Stimulated activated naive CD4-positive, alpha-beta T cell (primary cell): ENCODE measurements at regions not wholly inside any gene's neighbourhood (a gene's known extent, or its start where the extent isn't known, plus 50 kb on each side); places are given as distances from the start of the nearest gene placed in this dataset.

ENCODE experiments used
- DNase-seq, 6 experiments: peaks; one replicate each; lab custom pipeline; 2025; lab: John Stamatoyannopoulos, UW

- DNase-seq: no peak
These were observed 1080.5 kb downstream of the IGSF11 start for GRCh38 chr3:117954131-117954530.

GRCh38 chr3:117955196-117955595 lies 1079.5 kb downstream of the IGSF11 start:
- DNase-seq: no peak

GRCh38 chr3:117958027-117958426 lies 1076.6 kb downstream of the IGSF11 start:
- no peak for DNase-seq

- DNase-seq: no peak
These were observed 1071.9 kb downstream of the IGSF11 start for GRCh38 chr3:117962750-117963149.

- DNase-seq: no peak
These were observed 1070.8 kb downstream of the IGSF11 start for GRCh38 chr3:117963858-117964257.

- no peak for DNase-seq
These were observed 1069.8 kb downstream of the IGSF11 start for GRCh38 chr3:117964814-117965213.

- no peak for DNase-seq
These were observed 1057.0 kb downstream of the IGSF11 start for GRCh38 chr3:117977504-117978228.

- DNase-seq: no peak
These were observed 1055.2 kb downstream of the IGSF11 start for GRCh38 chr3:117979466-117979865.

GRCh38 chr3:117987256-117987655 lies 1047.4 kb downstream of the IGSF11 start:
- DNase-seq: no peak

- no peak for DNase-seq
These were observed 1044.7 kb downstream of the IGSF11 start for GRCh38 chr3:117989982-117990381.

GRCh38 chr3:117990627-117991026 lies 1044.0 kb downstream of the IGSF11 start:
- DNase-seq: no peak

GRCh38 chr3:117995842-117996437 lies 1038.7 kb downstream of the IGSF11 start:
- no peak for DNase-seq

GRCh38 chr3:117997201-117998049 lies 1037.2 kb downstream of the IGSF11 start:
- no peak for DNase-seq

GRCh38 chr3:117998071-117998470 lies 1036.6 kb downstream of the IGSF11 start:
- no peak for DNase-seq

GRCh38 chr3:118000219-118000618 lies 1034.4 kb downstream of the IGSF11 start:
- no peak for DNase-seq

- DNase-seq: no peak
These were observed 1033.3 kb downstream of the IGSF11 start for GRCh38 chr3:118001380-118001779.

GRCh38 chr3:118011910-118012309 lies 1022.7 kb downstream of the IGSF11 start:
- DNase-seq: no peak

- DNase-seq: no peak
These were observed 1005.6 kb downstream of the IGSF11 start for GRCh38 chr3:118029049-118029448.

GRCh38 chr3:118036215-118036614 lies 998.4 kb downstream of the IGSF11 start:
- no peak for DNase-seq

GRCh38 chr3:118055381-118055780 lies 979.3 kb downstream of the IGSF11 start:
- DNase-seq: no peak

GRCh38 chr3:118057086-118057485 lies 977.6 kb downstream of the IGSF11 start:
- no peak for DNase-seq

- no peak for DNase-seq
These were observed 975.5 kb downstream of the IGSF11 start for GRCh38 chr3:118059096-118059495.

GRCh38 chr3:118067439-118067838 lies 967.2 kb downstream of the IGSF11 start:
- no peak for DNase-seq
